ENCODE measurements at regions not wholly inside any gene's neighbourhood (a gene's known extent, or its start where the extent isn't known, plus 50 kb on each side); places are given as distances from the start of the nearest gene placed in this dataset.

- no peak overlapping the region for H3K4me3 ChIP-seq (ENCODE audit: low read depth, low read length)
- no peak for TF ChIP-seq CTCF (conservative IDR thresholded peaks at IDR 0.05; ENCODE audit: low read depth, low read length)
- no peak for DNase-seq (ENCODE audit: low read depth)
Observed at GRCh38 chr20:61025536-61025935, 226.5 kb upstream of the CDH4 start.

GRCh38 chr20:61026173-61026572 is 225.9 kb upstream of the CDH4 start:
- no peak for DNase-seq (ENCODE audit: low read depth)
- TF ChIP-seq CTCF (conservative IDR thresholded peaks at IDR 0.05; ENCODE audit: low read depth, low read length), result no peak
- no peak overlapping the region for H3K4me3 ChIP-seq (ENCODE audit: low read depth, low read length)

GRCh38 chr20:61026731-61027130 is 225.3 kb upstream of the CDH4 start:
- no peak overlapping the region for H3K4me3 ChIP-seq (ENCODE audit: low read depth, low read length)
- TF ChIP-seq CTCF (conservative IDR thresholded peaks at IDR 0.05; ENCODE audit: low read depth, low read length), result no peak
- no peak for DNase-seq (ENCODE audit: low read depth)

- H3K4me3 ChIP-seq (ENCODE audit: low read depth, low read length), result no peak overlapping the region
- no peak for DNase-seq (ENCODE audit: low read depth)
- TF ChIP-seq CTCF (conservative IDR thresholded peaks at IDR 0.05; ENCODE audit: low read depth, low read length), result no peak
Observed at GRCh38 chr20:61027218-61027617, 224.8 kb upstream of the CDH4 start.

- no peak overlapping the region for H3K4me3 ChIP-seq (ENCODE audit: low read depth, low read length)
- TF ChIP-seq CTCF (conservative IDR thresholded peaks at IDR 0.05; ENCODE audit: low read depth, low read length), result no peak
- DNase-seq (ENCODE audit: low read depth), result no peak
Observed at GRCh38 chr20:61030130-61030529, 221.9 kb upstream of the CDH4 start.

- TF ChIP-seq CTCF (conservative IDR thresholded peaks at IDR 0.05; ENCODE audit: low read depth, low read length), result no peak
- no peak for DNase-seq (ENCODE audit: low read depth)
- H3K4me3 ChIP-seq (ENCODE audit: low read depth, low read length), result no peak overlapping the region
Observed at GRCh38 chr20:61031101-61031830, 220.8 kb upstream of the CDH4 start.

GRCh38 chr20:61037498-61037897 is 214.6 kb upstream of the CDH4 start:
- no peak for TF ChIP-seq CTCF (conservative IDR thresholded peaks at IDR 0.05; ENCODE audit: low read depth, low read length)
- no peak for DNase-seq (ENCODE audit: low read depth)
- no peak overlapping the region for H3K4me3 ChIP-seq (ENCODE audit: low read depth, low read length)
